Liver (tissue), 8 donors: ENCODE measurements at regions not wholly inside any gene's neighbourhood (a gene's known extent, or its start where the extent isn't known, plus 50 kb on each side); places are given as distances from the start of the nearest gene placed in this dataset.

ENCODE experiments used
- DNase-seq: peaks from one replicate; pipeline ENCODE4 v3.0.0-alpha.2; 2017; ENCODE audit warnings: low spot score
- H3K27ac ChIP-seq, 2 donors: one replicate each; pipeline ENCODE4 v1.7.0; 2013; ENCODE audit warnings: inconsistent platforms in 2 of 2, low read length in 2 of 2, control low read depth in 1 of 2, low read depth in 1 of 2, mild to moderate bottlenecking in 1 of 2
- H3K27me3 ChIP-seq, 4 donors: one replicate each; pipeline versions ENCODE4 v1.6.1 to v1.7.0; 2013; ENCODE audit warnings: low read length in 3 of 4, inconsistent platforms in 1 of 4, mild to moderate bottlenecking in 1 of 4, moderate library complexity in 1 of 4; ENCODE audit not compliant: control insufficient read depth in 4 of 4, insufficient read depth in 4 of 4
- H3K36me3 ChIP-seq, 4 donors: one replicate each; pipeline versions ENCODE4 v1.6.1 to v1.7.0; 2013; ENCODE audit warnings: low read length in 3 of 4, mild to moderate bottlenecking in 3 of 4, low read depth in 1 of 4, moderate library complexity in 1 of 4; ENCODE audit not compliant: control insufficient read depth in 4 of 4, insufficient read depth in 3 of 4
- H3K4me1 ChIP-seq, 4 donors: one replicate each; pipeline versions ENCODE4 v1.6.1 to v1.7.0; 2013; ENCODE audit warnings: low read length in 3 of 4, mild to moderate bottlenecking in 3 of 4, moderate library complexity in 1 of 4; ENCODE audit not compliant: control insufficient read depth in 4 of 4, insufficient read depth in 4 of 4
- H3K4me3 ChIP-seq, 3 donors: one replicate each; pipeline versions ENCODE4 v1.6.1 to v1.7.0; 2013; ENCODE audit warnings: low read length in 3 of 3, control low read depth in 1 of 3, low read depth in 1 of 3, mild to moderate bottlenecking in 1 of 3
- H3K9ac ChIP-seq, 2 donors: one replicate each; pipeline ENCODE4 v1.7.0; 2013; ENCODE audit warnings: low read length in 2 of 2, mild to moderate bottlenecking in 2 of 2, moderate library complexity in 2 of 2, control low read depth in 1 of 2, low read depth in 1 of 2
- H3K9me3 ChIP-seq, 4 donors: one replicate each; pipeline versions ENCODE4 v1.6.1 to v1.7.0; 2013; ENCODE audit warnings: low read length in 3 of 4; ENCODE audit not compliant: control insufficient read depth in 4 of 4
- ATF3 ChIP-seq: IDR thresholded peaks from 2 replicates; pipeline ENCODE4 v1.6.1; 2016; ENCODE audit warnings: antibody characterized with exemption
- CTCF ChIP-seq: fragments of 150-350 bp; IDR thresholded peaks from 2 replicates; pipeline ENCODE4 v1.5.1; 2017; ENCODE audit warnings: improper control_type of control experiment, low read depth, low read length; ENCODE audit not compliant: missing input control
- EGR1 ChIP-seq, 2 donors: IDR thresholded peaks; 2 replicates each; pipeline ENCODE4 v1.6.1; 2016 to 2018; ENCODE audit warnings: antibody characterized with exemption in 2 of 2, low read depth in 2 of 2
- FOXA1 ChIP-seq: IDR thresholded peaks from 2 replicates; pipeline ENCODE4 v1.6.1; 2016; ENCODE audit warnings: antibody characterized with exemption
- FOXA2 ChIP-seq: IDR thresholded peaks from 2 replicates; pipeline ENCODE4 v1.6.1; 2016; ENCODE audit warnings: antibody characterized with exemption
- GABPA ChIP-seq, 2 donors: IDR thresholded peaks in 1 of 2; conservative IDR thresholded peaks in 1 of 2; 2 replicates each; pipeline ENCODE4 v1.6.1; 2016; ENCODE audit warnings: antibody characterized with exemption in 2 of 2, mild to moderate bottlenecking in 1 of 2, moderate library complexity in 1 of 2
- HNF4A ChIP-seq, 2 donors: conservative IDR thresholded peaks; 2 replicates each; pipeline ENCODE4 v1.6.1; 2016; ENCODE audit warnings: antibody characterized with exemption in 2 of 2, mild to moderate bottlenecking in 2 of 2
- HNF4G ChIP-seq: IDR thresholded peaks from 2 replicates; pipeline ENCODE4 v1.6.1; 2016; ENCODE audit warnings: antibody characterized with exemption
- JUND ChIP-seq, 2 donors: IDR thresholded peaks; 2 replicates each; pipeline ENCODE4 v1.6.1; 2016; ENCODE audit warnings: antibody characterized with exemption in 2 of 2
- MAX ChIP-seq: IDR thresholded peaks from 2 replicates; pipeline ENCODE4 v1.6.1; 2016; ENCODE audit warnings: antibody characterized with exemption
- NR2F2 ChIP-seq: IDR thresholded peaks from 2 replicates; pipeline ENCODE4 v1.6.1; 2016; ENCODE audit warnings: antibody characterized with exemption
- RAD21 ChIP-seq, 2 donors: IDR thresholded peaks; 2 replicates each; pipeline ENCODE4 v1.6.1; 2016; ENCODE audit warnings: antibody characterized with exemption in 2 of 2, mild to moderate bottlenecking in 2 of 2
- REST ChIP-seq: IDR thresholded peaks from 2 replicates; pipeline ENCODE4 v1.6.1; 2016; ENCODE audit warnings: antibody characterized with exemption, mild to moderate bottlenecking
- RXRA ChIP-seq, 2 donors: IDR thresholded peaks; 2 replicates each; pipeline ENCODE4 v1.6.1; 2017 to 2018; ENCODE audit warnings: antibody characterized with exemption in 2 of 2, mild to moderate bottlenecking in 1 of 2
- SP1 ChIP-seq: IDR thresholded peaks from 2 replicates; pipeline ENCODE4 v1.6.1; 2018; ENCODE audit warnings: antibody characterized with exemption, mild to moderate bottlenecking
- TAF1 ChIP-seq: conservative IDR thresholded peaks from 2 replicates; pipeline ENCODE4 v1.6.1; 2016; ENCODE audit warnings: antibody characterized with exemption, mild to moderate bottlenecking
- YY1 ChIP-seq: IDR thresholded peaks from 2 replicates; pipeline ENCODE4 v1.6.1; 2016; ENCODE audit warnings: antibody characterized with exemption, mild to moderate bottlenecking
- WGBS: extraction: QIAGEN DNeasy Blood & Tissue Kit; methylation state at CpG from one replicate; pipeline ENCODE4 v1.1.7; 2013; 5-methylcytosine and 5-hydroxymethylcytosine counted together
- TF ChIP-seq, protein P1 (sequence below): IDR thresholded peaks from 2 replicates; pipeline ENCODE4 v1.6.1; 2016; ENCODE audit warnings: antibody characterized with exemption
- donor health status: healthy.
- donor health status: healthy.
- donor health status: healthy.
- donor health status: healthy.
- donor health status: healthy.

- Histone ChIP-seq H3K27me3 (no peaks in the 10 kb centered on the region), H3K36me3 (no peaks in the 10 kb centered on the region), H3K9ac (no peak overlapping the region), H3K4me1 (no peaks in the 10 kb centered on the region), H3K27ac (no peak overlapping the region), H3K4me3 (no peak overlapping the region), H3K9me3 (peaks cover 0 to 2% (median 0%) of the 10 kb centered on the region in 4 donors)
- no peak for DNase-seq
- TF ChIP-seq GABPA (IDR thresholded peaks at IDR 0.05 in 1 of 2, conservative IDR thresholded peaks at IDR 0.05 in 1 of 2) (no peak), NR2F2 (no peak), FOXA2 (no peak), MAX (no peak), EGR1 (IDR thresholded peaks at IDR 0.05; ENCODE audit: low read depth in 2 of 2) (no peak), RAD21 (IDR thresholded peaks at IDR 0.05) (no peak), SP1 (no peak), RXRA (IDR thresholded peaks at IDR 0.05) (no peak), HNF4A (conservative IDR thresholded peaks at IDR 0.05) (no peak), YY1 (no peak), ATF3 (no peak), FOXA1 (no peak), HNF4G (no peak), REST (no peak), TAF1 (no peak), CTCF (no peak), JUND (IDR thresholded peaks at IDR 0.05) (no peak)
- TF ChIP-seq, protein P1, sequence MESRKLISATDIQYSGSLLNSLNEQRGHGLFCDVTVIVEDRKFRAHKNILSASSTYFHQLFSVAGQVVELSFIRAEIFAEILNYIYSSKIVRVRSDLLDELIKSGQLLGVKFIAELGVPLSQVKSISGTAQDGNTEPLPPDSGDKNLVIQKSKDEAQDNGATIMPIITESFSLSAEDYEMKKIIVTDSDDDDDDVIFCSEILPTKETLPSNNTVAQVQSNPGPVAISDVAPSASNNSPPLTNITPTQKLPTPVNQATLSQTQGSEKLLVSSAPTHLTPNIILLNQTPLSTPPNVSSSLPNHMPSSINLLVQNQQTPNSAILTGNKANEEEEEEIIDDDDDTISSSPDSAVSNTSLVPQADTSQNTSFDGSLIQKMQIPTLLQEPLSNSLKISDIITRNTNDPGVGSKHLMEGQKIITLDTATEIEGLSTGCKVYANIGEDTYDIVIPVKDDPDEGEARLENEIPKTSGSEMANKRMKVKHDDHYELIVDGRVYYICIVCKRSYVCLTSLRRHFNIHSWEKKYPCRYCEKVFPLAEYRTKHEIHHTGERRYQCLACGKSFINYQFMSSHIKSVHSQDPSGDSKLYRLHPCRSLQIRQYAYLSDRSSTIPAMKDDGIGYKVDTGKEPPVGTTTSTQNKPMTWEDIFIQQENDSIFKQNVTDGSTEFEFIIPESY = no peak
- 89% methylated on average over 17 of the region's 17 CpGs for WGBS
These were observed 75.8 kb upstream of the CHST15 start for GRCh38 chr10:124168991-124169802.
